Mesenchymal stem cell (in vitro differentiated cells and primary cell): ENCODE measurements at regions not wholly inside any gene's neighbourhood (a gene's known extent, or its start where the extent isn't known, plus 50 kb on each side); places are given as distances from the start of the nearest gene placed in this dataset.

ENCODE experiments used
- DNase-seq: peaks from one replicate; pipeline ENCODE4 v3.0.0-alpha.2; 2013
- H2AFZ ChIP-seq: one replicate; pipeline ENCODE4 v1.6.1; 2013; ENCODE audit warnings: low read depth, mild to moderate bottlenecking, control low read depth, inconsistent platforms, low read length, moderate library complexity
- H2AK5ac ChIP-seq: 2 replicates; pipeline ENCODE4 v1.6.1; 2013; ENCODE audit warnings: low read length, moderate library complexity, mild to moderate bottlenecking, inconsistent platforms; ENCODE audit not compliant: severe bottlenecking
- H2BK120ac ChIP-seq: one replicate; pipeline ENCODE4 v1.6.1; 2013; ENCODE audit warnings: low read depth, mild to moderate bottlenecking, inconsistent platforms, low read length, moderate library complexity
- H2BK12ac ChIP-seq, 2 experiments: one replicate each; pipeline ENCODE4 v1.6.1; 2013; ENCODE audit warnings: inconsistent platforms in 2 of 2, low read length in 2 of 2, mild to moderate bottlenecking in 2 of 2, moderate library complexity in 2 of 2, control low read depth in 1 of 2
- H2BK15ac ChIP-seq: one replicate; pipeline ENCODE4 v1.6.1; 2013; ENCODE audit warnings: mild to moderate bottlenecking, low read depth, inconsistent platforms; ENCODE audit not compliant: poor library complexity, severe bottlenecking
- H2BK5ac ChIP-seq: 2 replicates; pipeline ENCODE4 v1.6.1; 2013; ENCODE audit warnings: low read depth, mild to moderate bottlenecking, low read length, control low read depth, inconsistent platforms; ENCODE audit not compliant: poor library complexity, severe bottlenecking
- H3K14ac ChIP-seq, 2 experiments: one replicate each; pipeline ENCODE4 v1.6.1; 2013; ENCODE audit warnings: inconsistent platforms in 2 of 2, low read length in 2 of 2, control low read depth in 1 of 2, mild to moderate bottlenecking in 1 of 2, moderate library complexity in 1 of 2
- H3K18ac ChIP-seq, 2 experiments: one replicate each; pipeline ENCODE4 v1.6.1; 2013; ENCODE audit warnings: inconsistent platforms in 2 of 2, low read length in 2 of 2, control low read depth in 1 of 2, low read depth in 1 of 2, mild to moderate bottlenecking in 1 of 2
- H3K23ac ChIP-seq, 2 experiments: one replicate each; pipeline ENCODE4 v1.6.1; 2013; ENCODE audit warnings: inconsistent platforms in 2 of 2, low read length in 2 of 2, mild to moderate bottlenecking in 2 of 2, moderate library complexity in 2 of 2, control low read depth in 1 of 2
- H3K27ac ChIP-seq: 2 replicates; pipeline ENCODE4 v1.5.1; 2013; ENCODE audit warnings: mild to moderate bottlenecking, moderate library complexity, low read length, control low read depth, inconsistent platforms; ENCODE audit not compliant: poor library complexity, severe bottlenecking
- H3K27me3 ChIP-seq, 2 experiments: 2 replicates each; pipeline versions ENCODE4 v1.6.1 to v1.7.0; 2013; ENCODE audit warnings: low read length in 2 of 2, mild to moderate bottlenecking in 2 of 2, moderate library complexity in 2 of 2, control low read depth in 1 of 2, inconsistent platforms in 1 of 2; ENCODE audit not compliant: control insufficient read depth in 1 of 2, insufficient read depth in 1 of 2
- H3K36me3 ChIP-seq, 2 experiments: 2 replicates each; pipeline versions ENCODE4 v1.6.1 to v1.7.0; 2013; ENCODE audit warnings: low read length in 2 of 2, control low read depth in 1 of 2, inconsistent platforms in 1 of 2, low read depth in 1 of 2, mild to moderate bottlenecking in 1 of 2; ENCODE audit not compliant: insufficient read depth in 2 of 2, control insufficient read depth in 1 of 2
- H3K4ac ChIP-seq, 2 experiments: one replicate each; pipeline ENCODE4 v1.6.1; 2013; ENCODE audit warnings: inconsistent platforms in 2 of 2, low read length in 2 of 2, mild to moderate bottlenecking in 2 of 2, moderate library complexity in 2 of 2, control low read depth in 1 of 2, low read depth in 1 of 2
- H3K4me1 ChIP-seq: 2 replicates; pipeline ENCODE4 v1.6.1; 2013; ENCODE audit warnings: low read depth, low read length, control low read depth; ENCODE audit not compliant: control insufficient read depth, insufficient read depth
- H3K4me2 ChIP-seq: 2 replicates; pipeline ENCODE4 v1.6.1; 2013; ENCODE audit warnings: low read length, mild to moderate bottlenecking, inconsistent platforms; ENCODE audit not compliant: poor library complexity, severe bottlenecking
- H3K4me3 ChIP-seq, 2 experiments: 2 replicates each; pipeline versions ENCODE4 v1.5.1 to v1.7.0; 2013; ENCODE audit warnings: low read length in 2 of 2, mild to moderate bottlenecking in 2 of 2, control low read depth in 1 of 2, low read depth in 1 of 2; ENCODE audit not compliant: insufficient read depth in 1 of 2
- H3K79me1 ChIP-seq: replicated peaks from 2 replicates; pipeline ENCODE4 v1.6.1; 2013; ENCODE audit warnings: mild to moderate bottlenecking, control low read depth, low read length, inconsistent platforms; ENCODE audit not compliant: poor library complexity, severe bottlenecking
- H3K9ac ChIP-seq: 2 replicates; pipeline ENCODE4 v1.7.0; 2013; ENCODE audit warnings: mild to moderate bottlenecking, low read length, moderate library complexity
- H3K9me3 ChIP-seq: 2 replicates; pipeline ENCODE4 v1.7.0; 2013; ENCODE audit warnings: mild to moderate bottlenecking, low read length; ENCODE audit not compliant: control insufficient read depth
- H4K8ac ChIP-seq: one replicate; pipeline ENCODE4 v1.6.1; 2013; ENCODE audit warnings: inconsistent platforms, mild to moderate bottlenecking, low read length, moderate library complexity
- H4K91ac ChIP-seq: one replicate; pipeline ENCODE4 v1.6.1; 2013; ENCODE audit warnings: mild to moderate bottlenecking, low read length, inconsistent platforms
- WGBS: methylation state at CpG from one replicate; pipeline ENCODE4 v1.1.7; 2013; ENCODE audit warnings: mixed read lengths; 5-methylcytosine and 5-hydroxymethylcytosine counted together

DNA sequence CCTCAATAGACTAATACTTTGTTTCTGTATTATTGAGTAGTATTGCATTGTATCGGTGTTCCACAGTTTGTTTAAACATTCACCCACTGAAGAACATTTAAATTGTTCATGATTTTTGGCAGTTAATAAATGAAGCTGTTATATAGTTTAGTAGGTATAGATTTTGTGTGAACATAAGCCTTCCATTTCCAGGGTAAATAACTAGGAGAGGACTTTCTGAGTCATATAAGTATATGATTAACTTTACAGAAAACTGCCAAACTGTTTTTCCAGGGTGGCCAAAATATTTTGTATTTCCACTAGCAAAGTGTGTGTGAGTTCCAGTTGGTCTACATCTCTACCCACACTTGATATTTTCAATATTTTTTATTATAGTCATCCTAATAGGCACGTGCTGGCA is 70.0 kb upstream of the MLIP start:
- Histone ChIP-seq H3K23ac (no peak overlapping the region), H3K27ac (no peak overlapping the region), H3K18ac (no peak overlapping the region), H3K14ac (no peak overlapping the region), H2BK12ac (no peak overlapping the region), H3K27me3 (no peaks in the 10 kb centered on the region), H2BK5ac (no peak overlapping the region), H3K36me3 (no peaks in the 10 kb centered on the region), H4K8ac (no peak overlapping the region), H4K91ac (no peak overlapping the region), H3K4me2 (no peak overlapping the region), H3K4ac (no peak overlapping the region), H2BK120ac (no peak overlapping the region), H3K4me1 (no peaks in the 10 kb centered on the region), H3K9me3 (no peaks in the 10 kb centered on the region), H3K4me3 (no peak overlapping the region), H3K79me1 (no peaks in the 10 kb centered on the region), H2BK15ac (no peak overlapping the region), H2AK5ac (no peak overlapping the region), H2AFZ (no peak overlapping the region), H3K9ac (no peak overlapping the region)
- DNase-seq, result no peak
- 63% methylated on average over 1 of the region's 2 CpGs for WGBS

GRCh38 chr6:54043360-54043759 is 67.9 kb upstream of the MLIP start:
- no peak overlapping the region for H2BK5ac ChIP-seq
- H3K4me3 ChIP-seq, result no peak overlapping the region
- no peaks in the 10 kb centered on the region for H3K36me3 ChIP-seq
- H3K4me2 ChIP-seq, result no peak overlapping the region
- H2BK120ac ChIP-seq, result no peak overlapping the region
- no peaks in the 10 kb centered on the region for H3K4me1 ChIP-seq
- no peak for DNase-seq
- H3K14ac ChIP-seq, result no peak overlapping the region
- no peak overlapping the region for H3K9ac ChIP-seq
- H3K79me1 ChIP-seq, result no peaks in the 10 kb centered on the region
- H2AK5ac ChIP-seq, result no peak overlapping the region
- no peaks in the 10 kb centered on the region for H3K9me3 ChIP-seq
- no peak overlapping the region for H2BK15ac ChIP-seq
- no peak overlapping the region for H4K91ac ChIP-seq
- H3K4ac ChIP-seq, result no peak overlapping the region
- H3K18ac ChIP-seq, result no peak overlapping the region
- no peak overlapping the region for H2AFZ ChIP-seq
- no peak overlapping the region for H3K23ac ChIP-seq
- no peak overlapping the region for H4K8ac ChIP-seq
- H3K27me3 ChIP-seq, result no peaks in the 10 kb centered on the region
- WGBS, result 97% methylated on average over 3 of the region's 3 CpGs
- no peak overlapping the region for H3K27ac ChIP-seq
- H2BK12ac ChIP-seq, result no peak overlapping the region

GRCh38 chr6:54044059-54044458 is 67.2 kb upstream of the MLIP start:
- H4K91ac ChIP-seq, result no peak overlapping the region
- no peaks in the 10 kb centered on the region for H3K79me1 ChIP-seq
- H3K36me3 ChIP-seq, result no peaks in the 10 kb centered on the region
- no peak overlapping the region for H3K9ac ChIP-seq
- no peak overlapping the region for H4K8ac ChIP-seq
- no peak overlapping the region for H3K4me3 ChIP-seq
- H3K23ac ChIP-seq, result no peak overlapping the region
- no peak overlapping the region for H3K4ac ChIP-seq
- no peak overlapping the region for H3K27ac ChIP-seq
- H3K4me1 ChIP-seq, result no peaks in the 10 kb centered on the region
- peak; percentile 12 for DNase-seq
- no peak overlapping the region for H3K18ac ChIP-seq
- no CpG with 5 or more reads among the region's 2 CpGs for WGBS
- H2BK12ac ChIP-seq, result no peak overlapping the region
- no peak overlapping the region for H2AFZ ChIP-seq
- no peak overlapping the region for H2AK5ac ChIP-seq
- no peak overlapping the region for H2BK5ac ChIP-seq
- H2BK120ac ChIP-seq, result no peak overlapping the region
- no peak overlapping the region for H2BK15ac ChIP-seq
- no peaks in the 10 kb centered on the region for H3K27me3 ChIP-seq
- H3K9me3 ChIP-seq, result no peaks in the 10 kb centered on the region
- no peak overlapping the region for H3K4me2 ChIP-seq
- no peak overlapping the region for H3K14ac ChIP-seq

GRCh38 chr6:54048782-54049181 is 62.5 kb upstream of the MLIP start:
- no peak overlapping the region for H2BK15ac ChIP-seq
- H3K18ac ChIP-seq, result no peak overlapping the region
- no peak overlapping the region for H2BK12ac ChIP-seq
- H3K36me3 ChIP-seq, result no peaks in the 10 kb centered on the region
- H3K4me2 ChIP-seq, result no peak overlapping the region
- H3K4me3 ChIP-seq, result no peak overlapping the region
- no peaks in the 10 kb centered on the region for H3K79me1 ChIP-seq
- no peak overlapping the region for H3K4ac ChIP-seq
- H2BK120ac ChIP-seq, result no peak overlapping the region
- no peak for DNase-seq
- H4K91ac ChIP-seq, result no peak overlapping the region
- H3K23ac ChIP-seq, result no peak overlapping the region
- H3K27ac ChIP-seq, result no peak overlapping the region
- no peak overlapping the region for H2AFZ ChIP-seq
- H3K9ac ChIP-seq, result no peak overlapping the region
- no peaks in the 10 kb centered on the region for H3K27me3 ChIP-seq
- no peaks in the 10 kb centered on the region for H3K4me1 ChIP-seq
- no peaks in the 10 kb centered on the region for H3K9me3 ChIP-seq
- H2BK5ac ChIP-seq, result no peak overlapping the region
- H2AK5ac ChIP-seq, result no peak overlapping the region
- H3K14ac ChIP-seq, result no peak overlapping the region
- H4K8ac ChIP-seq, result no peak overlapping the region
